H9 (cell line): ENCODE measurements at regions not wholly inside any gene's neighbourhood (a gene's known extent, or its start where the extent isn't known, plus 50 kb on each side); places are given as distances from the start of the nearest gene placed in this dataset.

ENCODE experiments used
- DNase-seq: peaks from one replicate; pipeline ENCODE4 v3.0.0-alpha.2; 2017
- H2AFZ ChIP-seq: one replicate; pipeline ENCODE4 v1.6.1; 2013; ENCODE audit warnings: mild to moderate bottlenecking, low read length, control low read depth, moderate library complexity
- H2AK5ac ChIP-seq: 2 replicates; pipeline ENCODE4 v1.6.1; 2013; ENCODE audit warnings: low read length, control low read depth, mixed read lengths; ENCODE audit not compliant: insufficient read length
- H2BK120ac ChIP-seq: one replicate; pipeline ENCODE4 v1.6.1; 2013; ENCODE audit warnings: low read depth, mild to moderate bottlenecking, low read length, control low read depth, inconsistent platforms; ENCODE audit not compliant: poor library complexity, severe bottlenecking
- H2BK12ac ChIP-seq: 2 replicates; pipeline ENCODE4 v1.6.1; 2013; ENCODE audit warnings: low read length, control low read depth, mixed read lengths, low read depth; ENCODE audit not compliant: insufficient read length
- H2BK15ac ChIP-seq: 2 replicates; pipeline ENCODE4 v1.6.1; 2013; ENCODE audit warnings: low read depth, low read length, control low read depth
- H2BK20ac ChIP-seq: one replicate; pipeline ENCODE4 v1.6.1; 2013; ENCODE audit warnings: low read depth, mild to moderate bottlenecking, low read length, control low read depth, inconsistent platforms; ENCODE audit not compliant: poor library complexity, severe bottlenecking
- H2BK5ac ChIP-seq: 2 replicates; pipeline ENCODE4 v1.6.1; 2013; ENCODE audit warnings: low read length, control low read depth, mixed read lengths; ENCODE audit not compliant: insufficient read length
- H3K14ac ChIP-seq: 2 replicates; pipeline ENCODE4 v1.6.1; 2013; ENCODE audit warnings: low read length, control low read depth; ENCODE audit not compliant: insufficient read depth
- H3K18ac ChIP-seq: 2 replicates; pipeline ENCODE4 v1.6.1; 2013; ENCODE audit warnings: low read depth, mild to moderate bottlenecking, mixed read lengths, low read length, control low read depth; ENCODE audit not compliant: insufficient read length
- H3K23ac ChIP-seq: 2 replicates; pipeline ENCODE4 v1.6.1; 2013; ENCODE audit warnings: low read length, control low read depth, mixed read lengths, low read depth; ENCODE audit not compliant: insufficient read length
- H3K23me2 ChIP-seq: 2 replicates; pipeline ENCODE4 v1.6.1; 2013; ENCODE audit warnings: low read depth, mild to moderate bottlenecking, mixed read lengths, low read length, control low read depth; ENCODE audit not compliant: insufficient read length, poor library complexity, severe bottlenecking
- H3K27ac ChIP-seq: 2 replicates; pipeline ENCODE4 v1.5.1; 2013; ENCODE audit warnings: low read length, control low read depth, mixed read lengths, low read depth; ENCODE audit not compliant: insufficient read length
- H3K27me3 ChIP-seq: 2 replicates; pipeline ENCODE4 v1.6.1; 2013; ENCODE audit warnings: low read length, control low read depth, inconsistent platforms; ENCODE audit not compliant: insufficient read depth
- H3K4ac ChIP-seq: 2 replicates; pipeline ENCODE4 v1.6.1; 2013; ENCODE audit warnings: low read depth, mild to moderate bottlenecking, control low read depth, inconsistent platforms, low read length, moderate library complexity
- H3K4me1 ChIP-seq: 2 replicates; pipeline ENCODE4 v1.6.1; 2013; ENCODE audit warnings: low read length, control low read depth, inconsistent platforms; ENCODE audit not compliant: insufficient read depth
- H3K4me2 ChIP-seq: 2 replicates; pipeline ENCODE4 v1.6.1; 2013; ENCODE audit warnings: low read length, control low read depth, mixed read lengths; ENCODE audit not compliant: insufficient read length, insufficient read depth
- H3K56ac ChIP-seq: 2 replicates; pipeline ENCODE4 v1.6.1; 2013; ENCODE audit warnings: low read depth, mild to moderate bottlenecking, mixed read lengths, low read length, control low read depth; ENCODE audit not compliant: insufficient read length
- H3K79me1 ChIP-seq: 2 replicates; pipeline ENCODE4 v1.6.1; 2013; ENCODE audit warnings: low read depth, mild to moderate bottlenecking, moderate library complexity, low read length, control low read depth, inconsistent platforms; ENCODE audit not compliant: insufficient read depth, poor library complexity, severe bottlenecking
- H3K79me2 ChIP-seq: 2 replicates; pipeline ENCODE4 v1.6.1; 2013; ENCODE audit warnings: low read length, control low read depth, inconsistent platforms; ENCODE audit not compliant: insufficient read depth
- H3K9ac ChIP-seq: 2 replicates; pipeline ENCODE4 v1.6.1; 2013; ENCODE audit warnings: low read length, control low read depth, mixed read lengths; ENCODE audit not compliant: insufficient read length; ENCODE audit errors: extremely low read depth
- H3K9me3 ChIP-seq: one replicate; pipeline ENCODE4 v1.6.1; 2013; ENCODE audit warnings: low read depth, low read length, inconsistent platforms; ENCODE audit not compliant: control insufficient read depth
- H3T11ph ChIP-seq: one replicate; pipeline ENCODE4 v1.6.1; 2013; ENCODE audit warnings: mild to moderate bottlenecking, low read length, control low read depth, inconsistent platforms
- H4K20me1 ChIP-seq: one replicate; pipeline ENCODE4 v1.6.1; 2013; ENCODE audit not compliant: control insufficient read depth, insufficient read length, insufficient read depth
- H4K5ac ChIP-seq: 2 replicates; pipeline ENCODE4 v1.6.1; 2013; ENCODE audit warnings: low read depth, mild to moderate bottlenecking, mixed read lengths, low read length, control low read depth; ENCODE audit not compliant: insufficient read length
- H4K8ac ChIP-seq: replicated peaks from 2 replicates; pipeline ENCODE4 v1.6.1; 2013; ENCODE audit warnings: low read length, control low read depth, mixed read lengths, low read depth; ENCODE audit not compliant: insufficient read length
- H4K91ac ChIP-seq: 2 replicates; pipeline ENCODE4 v1.6.1; 2013; ENCODE audit warnings: low read depth, mild to moderate bottlenecking, moderate library complexity, mixed read lengths, low read length, control low read depth; ENCODE audit not compliant: insufficient read length
- H3K27ac Mint-ChIP-seq, 3 experiments: 2 replicates in 2 of 3; 3 replicates in 1 of 3; pipeline ENCODE4 v1.8.0; 2020 to 2021; ENCODE audit warnings: mixed read lengths in 3 of 3, mild to moderate bottlenecking in 1 of 3, moderate library complexity in 1 of 3
- H3K27me3 Mint-ChIP-seq: 2 replicates; pipeline ENCODE4 v1.8.0; 2021; ENCODE audit warnings: low read depth, mild to moderate bottlenecking, moderate library complexity, mixed read lengths
- H3K36me3 Mint-ChIP-seq, 3 experiments: 2 replicates in 2 of 3; 3 replicates in 1 of 3; pipeline ENCODE4 v1.8.0; 2020 to 2021; ENCODE audit warnings: low read depth in 3 of 3, mixed read lengths in 3 of 3; ENCODE audit not compliant: insufficient read depth in 1 of 3
- H3K4me1 Mint-ChIP-seq, 2 experiments: 2 replicates each; pipeline ENCODE4 v1.8.0; 2020; ENCODE audit warnings: mixed read lengths in 2 of 2
- H3K4me3 Mint-ChIP-seq, 2 experiments: 2 replicates in 1 of 2; 3 replicates in 1 of 2; pipeline ENCODE4 v1.8.0; 2020 to 2021; ENCODE audit warnings: mild to moderate bottlenecking in 2 of 2, mixed read lengths in 2 of 2, moderate library complexity in 1 of 2
- H3K9me3 Mint-ChIP-seq, 2 experiments: 2 replicates in 1 of 2; 3 replicates in 1 of 2; pipeline ENCODE4 v1.8.0; 2020; ENCODE audit warnings: mild to moderate bottlenecking in 2 of 2, mixed read lengths in 2 of 2, moderate library complexity in 1 of 2
- WGBS: extraction: QIAGEN DNeasy Blood & Tissue Kit; methylation state at CpG from one replicate; pipeline ENCODE4 v1.1.7; 2013; ENCODE audit warnings: missing lambda C conversion rate, low lambda C conversion rate, mixed read lengths; ENCODE audit not compliant: insufficient read length; ENCODE audit errors: extremely low coverage; 5-methylcytosine and 5-hydroxymethylcytosine counted together
- TF ChIP-seq, protein P1 (sequence below): fragments of 200-600 bp; sonication (generic); conservative IDR thresholded peaks from 3 replicates; pipeline ENCODE4 v1.8.0; 2021; ENCODE audit warnings: antibody characterized with exemption, mild to moderate bottlenecking

DNA sequence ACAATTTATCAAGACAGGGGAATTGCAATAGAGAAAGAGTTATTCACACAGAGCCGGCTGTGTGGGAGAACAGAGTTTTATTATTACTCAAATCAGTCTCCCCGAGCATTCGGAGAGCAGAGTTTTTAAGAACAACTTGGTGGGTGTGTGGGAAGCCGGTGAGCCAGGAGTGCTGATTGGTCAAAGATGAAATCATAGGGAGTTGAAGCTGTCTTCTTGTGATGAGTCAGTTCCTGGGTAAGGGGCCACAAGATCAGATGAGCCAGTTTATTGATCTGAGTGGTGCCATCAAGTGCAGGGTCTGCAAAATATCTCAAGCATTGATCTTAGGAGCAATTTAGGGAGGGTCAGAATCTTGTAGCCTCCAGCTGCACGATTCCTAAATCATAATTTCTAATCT is 50.0 kb upstream of the ECI2 start:
- no peak overlapping the region for H2AFZ ChIP-seq
- no CpG with 5 or more reads among the region's 5 CpGs for WGBS
- TF ChIP-seq, protein P1, sequence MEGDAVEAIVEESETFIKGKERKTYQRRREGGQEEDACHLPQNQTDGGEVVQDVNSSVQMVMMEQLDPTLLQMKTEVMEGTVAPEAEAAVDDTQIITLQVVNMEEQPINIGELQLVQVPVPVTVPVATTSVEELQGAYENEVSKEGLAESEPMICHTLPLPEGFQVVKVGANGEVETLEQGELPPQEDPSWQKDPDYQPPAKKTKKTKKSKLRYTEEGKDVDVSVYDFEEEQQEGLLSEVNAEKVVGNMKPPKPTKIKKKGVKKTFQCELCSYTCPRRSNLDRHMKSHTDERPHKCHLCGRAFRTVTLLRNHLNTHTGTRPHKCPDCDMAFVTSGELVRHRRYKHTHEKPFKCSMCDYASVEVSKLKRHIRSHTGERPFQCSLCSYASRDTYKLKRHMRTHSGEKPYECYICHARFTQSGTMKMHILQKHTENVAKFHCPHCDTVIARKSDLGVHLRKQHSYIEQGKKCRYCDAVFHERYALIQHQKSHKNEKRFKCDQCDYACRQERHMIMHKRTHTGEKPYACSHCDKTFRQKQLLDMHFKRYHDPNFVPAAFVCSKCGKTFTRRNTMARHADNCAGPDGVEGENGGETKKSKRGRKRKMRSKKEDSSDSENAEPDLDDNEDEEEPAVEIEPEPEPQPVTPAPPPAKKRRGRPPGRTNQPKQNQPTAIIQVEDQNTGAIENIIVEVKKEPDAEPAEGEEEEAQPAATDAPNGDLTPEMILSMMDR: no peak

More for the DNA sequence above, 50.0 kb upstream of the ECI2 start:
- no peaks in the 10 kb centered on the region for H3K79me2 ChIP-seq
- Mint-ChIP-seq H3K4me1 (peaks cover 6 to 10% of the 10 kb centered on the region in 2 experiments; a peak in 3 of 4 replicates), H3K9me3 (peaks cover under 1 to 5% of the 10 kb centered on the region in 2 experiments; a peak in 2 of 5 replicates), H3K36me3 (peaks cover 0 to 8% (median 3%) of the 10 kb centered on the region in 3 experiments; a peak in 2 of 7 replicates), H3K27ac (no peak overlapping the region), H3K27me3 (no peaks in the 10 kb centered on the region; the same call in 1 of the 2 replicates), H3K4me3 (no peak overlapping the region)
- no peak overlapping the region for H3K9ac ChIP-seq
- H3K4me1 ChIP-seq: no peaks in the 10 kb centered on the region
- no peak overlapping the region for H3K56ac ChIP-seq
- no peak overlapping the region for H2BK12ac ChIP-seq
- no peak overlapping the region for H3K4ac ChIP-seq
- no peak overlapping the region for H2BK5ac ChIP-seq
- no peak for DNase-seq
- no peaks in the 10 kb centered on the region for H3K27me3 ChIP-seq
- H3K4me2 ChIP-seq: no peak overlapping the region
- H4K8ac ChIP-seq: no peak overlapping the region
- no peak overlapping the region for H3K27ac ChIP-seq
- no peak overlapping the region for H3K23ac ChIP-seq
- H3K14ac ChIP-seq: no peak overlapping the region
- H3K23me2 ChIP-seq: no peaks in the 10 kb centered on the region
- no peak overlapping the region for H2AK5ac ChIP-seq
- H2BK120ac ChIP-seq: no peak overlapping the region
- no peak overlapping the region for H4K91ac ChIP-seq
- H2BK15ac ChIP-seq: no peak overlapping the region
- H4K5ac ChIP-seq: no peak overlapping the region
- no peaks in the 10 kb centered on the region for H3K9me3 ChIP-seq
- no peak overlapping the region for H2BK20ac ChIP-seq
- H4K20me1 ChIP-seq: no peaks in the 10 kb centered on the region
- H3T11ph ChIP-seq: no peak overlapping the region
- no peaks in the 10 kb centered on the region for H3K79me1 ChIP-seq
- H3K18ac ChIP-seq: no peak overlapping the region
